Body of pancreas (tissue), 4 donors: ENCODE measurements at regions not wholly inside any gene's neighbourhood (a gene's known extent, or its start where the extent isn't known, plus 50 kb on each side); places are given as distances from the start of the nearest gene placed in this dataset.

ENCODE experiments used
- ATAC-seq: fragments of 150-250 bp; one replicate; pipeline ENCODE4 v1.9.1; 2016
- DNase-seq, 4 donors: peaks; one replicate each; pipeline ENCODE4 v3.0.0-alpha.2; 2019
- H3K27ac ChIP-seq, 4 donors: fragments of 200-600 bp; sonication (generic); 1 replicate in 3 of 4; 2 replicates in 1 of 4; pipeline versions ENCODE4 v1.5.1 to v1.6.1; 2016 to 2019; ENCODE audit warnings: mild to moderate bottlenecking in 1 of 4, mixed read lengths in 1 of 4, moderate library complexity in 1 of 4
- H3K27me3 ChIP-seq, 2 donors: fragments of 200-600 bp; sonication (generic); one replicate each; pipeline ENCODE4 v1.6.0; 2016; ENCODE audit warnings: mild to moderate bottlenecking in 1 of 2
- H3K36me3 ChIP-seq, 2 donors: fragments of 200-600 bp; sonication (generic); replicated peaks in 1 of 2; 2 replicates each; pipeline ENCODE4 v1.5.1; 2016; ENCODE audit warnings: low read depth in 2 of 2; ENCODE audit not compliant: insufficient read depth in 1 of 2
- H3K4me1 ChIP-seq: fragments of 200-600 bp; sonication (generic); one replicate; pipeline ENCODE4 v1.6.0; 2016
- H3K4me3 ChIP-seq, 2 donors: fragments of 200-600 bp; sonication (generic); 1 replicate in 1 of 2; 2 replicates in 1 of 2; pipeline ENCODE4 v1.5.1; 2016 to 2019
- H3K9me3 ChIP-seq, 3 donors: fragments of 200-600 bp; sonication (generic); 1 replicate in 2 of 3; 2 replicates in 1 of 3; pipeline ENCODE4 v1.5.1; 2016
- CTCF ChIP-seq, 7 experiments: fragments of 450-650 bp in 4 of 7; fragments of 200-600 bp in 3 of 7; sonication (generic) in 3 of 7; IDR thresholded peaks; one replicate each; pipeline ENCODE4 v1.5.1; 2016 to 2019; ENCODE audit warnings: antibody characterized with exemption in 7 of 7
- POLR2A ChIP-seq, 3 donors: fragments of 450-650 bp; IDR thresholded peaks; one replicate each; pipeline ENCODE4 v1.6.1; 2016; ENCODE audit warnings: antibody characterized with exemption in 3 of 3, mild to moderate bottlenecking in 2 of 3
- whole genome bisulfite sequencing, 2 donors: methylation state at CpG; one replicate each; pipeline ENCODE4 v1.1.5; 2017; 5-methylcytosine and 5-hydroxymethylcytosine counted together
- intact Hi-C: fragments of 100-400 bp; cut with DNase I; formaldehyde crosslinking; loops from one replicate; pipeline ENCODE4 v1.15.1; 2023

DNA sequence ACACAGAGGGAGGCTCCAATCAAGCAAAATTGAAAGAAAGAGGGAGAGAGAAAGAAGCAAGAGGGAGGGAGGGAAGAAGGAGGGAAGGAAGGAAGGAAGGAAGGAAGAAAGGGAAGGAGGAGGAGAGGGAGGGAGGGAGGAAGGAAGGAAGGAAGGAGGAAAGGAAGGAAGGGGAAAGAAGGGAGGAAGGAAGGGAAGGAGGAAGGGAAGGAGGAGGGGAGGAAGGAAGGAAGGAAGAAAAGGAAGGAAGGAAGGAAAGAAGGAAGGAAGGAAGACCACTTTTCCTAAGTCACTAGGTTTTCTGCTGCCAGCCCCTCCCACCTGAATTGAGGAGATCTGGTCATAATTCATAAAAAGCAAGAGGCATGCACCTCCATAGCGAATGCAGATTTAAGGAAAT is 287.0 kb downstream of the SP3 start:
- no peaks in the 10 kb centered on the region for H3K27me3 ChIP-seq
- intact Hi-C loops, result no loop called here
- no peak overlapping the region for H3K27ac ChIP-seq
- no peaks in the 10 kb centered on the region for H3K36me3 ChIP-seq
- ATAC-seq (no peak), DNase-seq (no peak)
- no peaks in the 10 kb centered on the region for H3K4me1 ChIP-seq
- H3K4me3 ChIP-seq, result no peak overlapping the region
- WGBS, 2 donors, result 63 to 76% methylated on average over 1 of the region's 1 CpG
- TF ChIP-seq POLR2A (IDR thresholded peaks at IDR 0.05) (no peak), CTCF (IDR thresholded peaks at IDR 0.05) (no peak)
- H3K9me3 ChIP-seq, result no peaks in the 10 kb centered on the region

DNA sequence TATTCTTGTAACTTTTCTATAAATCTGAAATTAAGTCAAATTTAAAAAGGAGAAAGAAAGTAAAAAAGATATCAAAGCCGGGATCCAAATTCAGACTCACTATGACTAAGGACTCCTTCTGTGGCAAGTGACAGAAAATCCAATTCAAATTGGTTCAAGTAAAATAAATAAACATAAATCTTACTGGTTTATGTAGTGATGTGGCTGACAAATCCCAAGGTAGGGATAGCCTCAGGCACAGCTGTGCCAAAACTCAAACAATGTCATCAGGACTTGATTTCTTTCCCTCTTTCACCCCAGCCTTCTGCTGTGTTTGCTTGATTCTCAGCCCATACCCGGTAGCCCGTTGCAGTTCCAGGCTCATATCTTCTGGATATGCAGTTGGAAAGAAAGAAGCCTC is 284.6 kb downstream of the SP3 start:
- no peak for DNase-seq
- TF ChIP-seq POLR2A (IDR thresholded peaks at IDR 0.05) (no peak), CTCF (IDR thresholded peaks at IDR 0.05) (no peak)
- Histone ChIP-seq H3K27me3 (no peaks in the 10 kb centered on the region), H3K4me3 (no peak overlapping the region), H3K27ac (no peak overlapping the region), H3K36me3 (no peaks in the 10 kb centered on the region), H3K9me3 (no peaks in the 10 kb centered on the region), H3K4me1 (no peaks in the 10 kb centered on the region)
- 76 to 83% methylated on average over 3 of the region's 3 CpGs for WGBS, 2 donors
- no peak for ATAC-seq
- intact Hi-C loops, result no loop called here

DNA sequence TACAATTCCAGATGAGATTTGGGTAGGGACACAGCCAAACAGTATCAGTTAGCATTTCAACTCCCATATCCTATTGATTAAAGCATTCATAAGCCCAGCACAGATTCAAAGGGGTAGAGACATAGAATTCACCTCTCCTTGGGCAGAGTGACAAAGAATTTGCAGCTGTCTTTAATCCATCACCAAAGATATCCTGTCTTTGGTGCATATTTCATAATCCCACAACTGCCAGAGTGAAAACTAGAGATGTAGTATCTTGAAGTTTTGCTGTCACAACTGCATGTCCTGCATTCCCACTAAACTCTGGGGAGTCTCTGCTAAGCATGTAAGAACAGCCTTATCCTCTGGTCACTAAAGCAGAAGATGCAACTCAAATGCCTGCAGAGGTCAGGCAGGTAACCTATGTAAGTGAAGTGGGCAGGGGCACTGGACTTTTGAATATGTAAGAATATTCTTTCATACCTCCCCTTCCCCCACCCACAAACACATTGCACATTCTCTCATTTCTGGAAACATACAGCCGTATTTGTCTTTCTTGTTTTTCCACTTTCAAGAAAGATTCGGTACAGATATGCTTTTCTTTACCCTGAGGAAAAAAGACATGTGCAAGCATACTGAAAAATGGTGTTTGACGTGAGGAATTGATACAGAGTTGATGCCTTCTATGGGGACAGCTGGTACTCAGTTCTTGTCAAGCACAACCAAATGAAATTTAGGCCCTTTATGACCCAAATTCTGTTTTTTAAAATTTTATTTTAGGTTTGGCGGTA is 283.1 kb downstream of the SP3 start:
- TF ChIP-seq POLR2A (IDR thresholded peaks at IDR 0.05) (no peak), CTCF (IDR thresholded peaks at IDR 0.05) (no peak)
- Histone ChIP-seq H3K4me3 (no peak overlapping the region), H3K27ac (no peak overlapping the region), H3K9me3 (no peaks in the 10 kb centered on the region), H3K4me1 (no peaks in the 10 kb centered on the region), H3K36me3 (no peaks in the 10 kb centered on the region), H3K27me3 (no peaks in the 10 kb centered on the region)
- WGBS, 2 donors, result 59 to 61% methylated on average over 4 of the region's 4 CpGs
- DNase-seq, result no peak
- intact Hi-C loops, result no loop called here
- no peak for ATAC-seq

GRCh38 chr2:173684896-173685459 is 280.2 kb downstream of the SP3 start:
- H3K27me3 ChIP-seq, result no peaks in the 10 kb centered on the region
- no peaks in the 10 kb centered on the region for H3K36me3 ChIP-seq
- intact Hi-C loops, result no loop called here
- H3K27ac ChIP-seq, result no peak overlapping the region
- ATAC-seq (no peak), DNase-seq (no peak)
- H3K4me1 ChIP-seq, result no peaks in the 10 kb centered on the region
- WGBS, 2 donors, result 86% methylated on average over 6 of the region's 6 CpGs
- TF ChIP-seq CTCF (IDR thresholded peaks at IDR 0.05), result no peak
- TF ChIP-seq POLR2A (IDR thresholded peaks at IDR 0.05), result no peak
- no peak overlapping the region for H3K4me3 ChIP-seq
- H3K9me3 ChIP-seq, result no peaks in the 10 kb centered on the region

DNA sequence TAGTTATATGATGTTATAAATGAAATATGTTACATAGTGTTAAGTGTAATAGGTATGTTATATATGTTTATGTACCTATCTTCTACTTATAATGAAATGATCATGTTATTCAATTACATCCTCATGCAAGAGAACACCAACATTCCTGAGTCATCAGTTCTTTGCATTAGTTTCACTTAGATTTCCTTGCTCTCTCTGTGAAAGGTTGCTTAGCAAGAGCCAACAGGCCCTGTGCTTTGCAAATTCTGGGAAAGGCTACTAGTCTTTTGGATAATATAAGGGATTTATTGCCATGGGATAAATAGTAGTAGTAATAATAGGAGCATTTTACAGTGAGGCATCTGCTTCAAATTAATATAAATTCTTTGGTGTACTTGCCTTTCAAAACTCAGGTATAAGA is 274.8 kb downstream of the SP3 start:
- DNase-seq, result no peak
- no peak overlapping the region for H3K27ac ChIP-seq
- no peaks in the 10 kb centered on the region for H3K36me3 ChIP-seq
- H3K4me3 ChIP-seq, result no peak overlapping the region
- TF ChIP-seq CTCF (IDR thresholded peaks at IDR 0.05), result no peak
- no peak for TF ChIP-seq POLR2A (IDR thresholded peaks at IDR 0.05)
- no peaks in the 10 kb centered on the region for H3K27me3 ChIP-seq
- no peak for ATAC-seq
- intact Hi-C loops, result no loop called here
- no peaks in the 10 kb centered on the region for H3K4me1 ChIP-seq
- no peaks in the 10 kb centered on the region for H3K9me3 ChIP-seq
